Dedifferentiated amniotic fluid mesenchymal stem cell (primary cell): ENCODE measurements at regions not wholly inside any gene's neighbourhood (a gene's known extent, or its start where the extent isn't known, plus 50 kb on each side); places are given as distances from the start of the nearest gene placed in this dataset.
"Not testable (repeated sequence)": the region's sequence is repeated elsewhere in the genome, so short reads cannot be mapped to it uniquely, and the experiment has no call there.

Source experiments
- DNase-seq: peaks from one replicate; pipeline ENCODE4 v3.0.0-alpha.2; 2016; ENCODE audit errors: extremely low spot score

- DNase-seq = no peak
Measured at GRCh38 chr14:30309405-30309804, 249.6 kb upstream of the G2E3 start.

GRCh38 chr14:30312214-30312613, 246.7 kb upstream of the G2E3 start:
- no peak for DNase-seq

GRCh38 chr14:30317729-30318128, 241.2 kb upstream of the G2E3 start:
- no peak for DNase-seq

GRCh38 chr14:30322819-30323218, 236.1 kb upstream of the G2E3 start:
- DNase-seq = no peak

DNA sequence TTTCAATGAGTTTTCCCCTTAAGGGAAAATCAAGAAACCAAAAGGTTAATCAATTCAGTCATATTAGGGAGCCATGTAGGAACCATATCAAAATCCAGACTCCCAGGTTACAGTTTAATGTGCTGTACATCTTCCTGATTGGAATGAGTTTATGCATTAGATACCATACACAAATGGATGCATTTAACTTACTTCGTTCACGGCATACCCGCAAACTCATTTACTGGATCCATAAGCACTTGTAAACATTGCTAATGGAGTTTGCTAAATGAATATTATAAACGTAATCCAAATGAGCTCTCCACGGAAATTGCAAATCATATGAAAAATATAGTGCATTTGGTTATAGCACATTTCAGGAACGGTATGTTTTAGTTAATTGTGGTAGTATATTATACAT, 228.9 kb upstream of the G2E3 start:
- no peak for DNase-seq

DNA sequence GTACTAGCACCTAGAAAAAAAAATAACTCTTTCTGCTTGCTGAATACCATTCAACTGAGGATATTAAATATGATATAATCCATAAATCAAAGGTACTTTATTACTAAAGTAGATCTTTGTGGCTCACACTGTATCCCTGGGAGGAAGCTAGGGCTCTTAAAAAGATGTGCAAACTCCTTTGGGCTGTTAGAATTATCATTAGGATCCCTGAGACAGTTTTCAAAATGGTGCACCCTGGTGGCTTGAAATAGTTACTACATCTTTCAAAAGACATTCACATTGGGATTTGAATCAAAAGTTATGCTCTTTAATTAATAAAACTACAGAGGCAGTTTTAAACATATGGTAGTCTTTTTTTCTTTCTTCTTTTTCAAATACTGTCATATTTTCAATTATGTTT, 228.5 kb upstream of the G2E3 start:
- no peak for DNase-seq

- DNase-seq = no peak
Measured at GRCh38 chr14:30331030-30331429, 227.9 kb upstream of the G2E3 start.

DNA sequence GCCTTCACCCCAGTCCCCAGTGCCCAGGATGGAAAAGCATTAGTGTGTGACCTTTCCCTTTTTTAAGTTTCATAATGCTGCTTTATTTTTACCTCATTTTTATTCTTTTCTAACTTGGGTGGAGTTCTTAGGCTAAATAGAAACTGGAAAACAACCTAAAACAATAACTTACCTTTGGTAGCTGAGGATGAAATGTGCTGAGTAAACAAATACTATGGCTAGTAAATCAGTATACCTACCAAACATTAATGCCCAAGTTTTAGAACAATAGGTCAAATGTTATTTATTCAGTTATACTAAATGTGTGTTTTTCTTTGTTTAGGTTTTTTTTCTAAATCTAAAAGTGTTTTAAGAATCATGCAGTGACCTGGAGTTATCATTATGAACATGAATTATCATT, 226.6 kb upstream of the G2E3 start:
- no peak for DNase-seq

GRCh38 chr14:30333934-30334333, 225.0 kb upstream of the G2E3 start:
- no peak for DNase-seq

- no peak for DNase-seq
Measured at GRCh38 chr14:30337456-30337855, 221.5 kb upstream of the G2E3 start.

DNA sequence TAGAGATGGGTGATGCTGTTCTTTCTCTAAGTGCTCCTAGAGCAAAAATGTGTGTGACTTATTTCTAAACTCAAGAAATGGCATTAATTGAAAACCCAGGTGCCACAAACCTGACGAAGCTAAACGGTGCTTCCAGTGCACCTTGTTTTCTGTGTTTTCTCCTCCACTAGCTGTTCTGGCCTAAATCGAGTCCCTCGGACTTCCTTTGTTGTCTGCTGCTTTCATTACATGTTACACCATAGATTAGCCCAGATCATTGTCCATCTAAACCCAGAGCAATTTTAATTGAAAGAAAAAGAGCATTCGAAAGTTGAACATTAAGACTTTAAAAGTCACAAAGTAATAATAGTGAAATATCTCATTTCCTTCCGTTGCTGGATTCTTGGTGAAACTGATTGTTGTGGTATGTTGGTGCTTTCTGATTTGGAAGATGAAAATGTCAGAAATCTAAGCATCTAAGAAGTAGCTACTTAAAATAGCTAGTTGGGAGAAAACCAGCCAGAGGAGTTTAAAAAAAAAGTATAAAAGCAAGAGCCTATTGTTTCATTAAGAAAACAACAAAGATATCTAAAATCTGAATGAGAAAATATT, 219.6 kb upstream of the G2E3 start:
- DNase-seq = no peak

DNA sequence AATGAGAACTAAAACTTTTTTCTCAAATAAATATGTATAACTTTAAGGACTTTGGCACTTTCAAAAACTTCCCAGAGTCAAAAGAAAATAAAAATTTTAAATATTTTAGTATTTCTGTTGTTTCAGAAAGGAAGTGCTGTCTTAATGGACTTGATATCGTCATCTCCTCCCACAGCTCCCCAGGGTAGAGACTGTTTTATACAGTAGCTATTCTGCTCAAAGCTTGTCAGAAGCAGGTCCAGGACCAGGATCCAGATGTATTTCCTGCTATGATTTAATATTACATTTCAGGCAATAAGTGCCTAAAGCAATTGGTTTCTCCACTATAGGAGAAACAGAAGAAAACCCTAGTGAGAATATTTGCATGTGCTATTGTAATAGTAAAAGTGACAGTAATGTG, 218.5 kb upstream of the G2E3 start:
- DNase-seq = no peak

- DNase-seq = no peak
Measured at GRCh38 chr14:30345511-30345910, 213.4 kb upstream of the G2E3 start.

DNA sequence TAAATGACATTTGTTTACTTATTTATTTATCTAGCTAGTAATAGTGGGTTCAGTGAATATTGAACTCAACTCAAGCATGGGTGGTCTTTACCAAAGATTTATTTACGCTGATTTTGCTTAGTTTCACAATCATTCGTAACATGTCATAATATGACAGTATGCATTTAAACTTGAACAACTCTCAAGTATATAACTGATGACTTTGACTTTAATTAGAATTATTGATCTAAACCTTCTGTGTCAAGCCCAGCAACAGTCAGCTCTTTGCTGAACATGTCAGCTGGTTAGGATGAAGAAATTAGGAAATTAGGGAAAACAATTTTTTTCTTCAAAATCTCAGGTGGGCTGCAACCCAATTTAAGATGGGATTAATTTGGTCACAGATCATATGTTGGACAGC, 210.5 kb upstream of the G2E3 start:
- no peak for DNase-seq

- no peak for DNase-seq
Measured at GRCh38 chr14:30349520-30349919, 209.4 kb upstream of the G2E3 start.

DNA sequence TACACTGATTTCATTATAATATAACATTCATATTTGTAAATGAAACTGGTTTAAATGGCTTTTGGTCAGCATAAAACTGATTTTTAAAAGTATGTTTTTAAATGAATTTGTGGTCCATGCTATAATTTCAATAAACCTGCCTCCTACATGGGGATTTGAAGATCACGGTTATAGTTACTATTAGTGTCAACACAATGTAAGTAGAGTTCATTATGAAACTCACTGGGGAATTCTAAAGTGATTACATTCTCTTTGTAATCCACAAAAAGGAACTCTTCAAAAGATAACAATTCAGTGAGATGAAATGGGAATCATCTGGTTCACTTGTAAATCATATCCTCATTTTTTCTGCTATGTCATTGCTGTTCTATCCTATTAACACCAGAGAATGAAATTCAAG, 204.5 kb upstream of the G2E3 start:
- DNase-seq = no peak

- no peak for DNase-seq
Measured at GRCh38 chr14:30355431-30355913, 203.5 kb upstream of the G2E3 start.

- DNase-seq = no peak
Measured at GRCh38 chr14:30356438-30357202, 202.3 kb upstream of the G2E3 start.

DNA sequence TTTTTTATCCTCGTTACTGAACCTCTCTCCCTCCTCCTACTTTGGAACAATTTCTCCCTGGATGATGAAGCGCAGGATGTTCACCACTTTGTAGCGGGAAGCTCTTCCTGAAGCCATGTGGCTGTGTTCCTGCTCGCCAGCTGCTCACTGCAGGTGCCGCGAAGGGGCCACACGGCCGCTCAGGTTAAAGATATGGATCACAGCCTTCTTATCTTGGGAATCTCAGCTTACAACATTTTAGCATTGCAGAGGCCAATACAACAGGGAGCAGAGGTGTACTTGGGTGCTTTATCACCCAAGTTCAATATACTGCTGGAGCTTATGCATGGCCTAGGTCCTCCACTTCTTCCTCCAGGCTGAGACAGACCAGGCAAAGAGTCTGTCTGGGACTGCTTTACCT, 201.2 kb upstream of the G2E3 start:
- no peak for DNase-seq

DNA sequence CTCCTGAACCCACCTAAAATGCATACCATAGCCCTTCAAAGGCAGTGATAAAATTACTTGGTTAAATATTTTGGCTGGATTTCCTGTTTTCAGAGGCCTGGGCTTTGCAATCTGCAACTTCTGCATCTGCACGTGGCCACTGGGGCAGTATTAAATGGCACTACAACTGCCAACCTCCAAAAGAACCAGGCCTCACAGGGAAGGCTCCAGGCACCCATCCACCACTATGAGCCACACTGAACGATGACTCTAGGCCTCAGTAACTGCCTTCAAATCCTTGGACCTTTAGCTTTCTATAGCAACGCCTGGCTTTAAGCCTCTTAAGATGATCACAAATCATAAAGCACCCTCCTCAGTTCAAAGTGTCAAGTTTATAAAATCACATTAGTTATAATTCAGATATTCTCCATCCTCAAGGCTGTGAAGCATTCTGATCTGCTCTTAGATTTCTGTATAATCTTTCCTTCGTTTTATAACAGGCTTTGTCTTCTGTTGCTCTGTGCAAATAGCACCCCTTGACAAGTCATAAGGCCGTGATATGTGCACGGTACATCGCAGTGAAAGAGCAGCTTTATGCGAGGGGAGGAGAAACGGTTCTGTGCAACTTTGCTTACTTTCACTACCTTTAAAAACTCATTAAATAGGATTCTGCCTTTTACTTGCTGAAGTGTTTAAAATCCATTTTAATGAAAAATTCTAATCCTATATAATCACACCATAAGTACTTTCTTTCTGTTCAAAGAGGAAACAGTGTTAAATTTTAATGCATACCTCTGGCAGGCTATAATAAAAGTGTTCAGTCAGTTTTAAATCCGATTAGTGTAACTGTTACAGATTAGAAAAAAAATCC, 196.4 kb upstream of the G2E3 start:
- no peak for DNase-seq

DNA sequence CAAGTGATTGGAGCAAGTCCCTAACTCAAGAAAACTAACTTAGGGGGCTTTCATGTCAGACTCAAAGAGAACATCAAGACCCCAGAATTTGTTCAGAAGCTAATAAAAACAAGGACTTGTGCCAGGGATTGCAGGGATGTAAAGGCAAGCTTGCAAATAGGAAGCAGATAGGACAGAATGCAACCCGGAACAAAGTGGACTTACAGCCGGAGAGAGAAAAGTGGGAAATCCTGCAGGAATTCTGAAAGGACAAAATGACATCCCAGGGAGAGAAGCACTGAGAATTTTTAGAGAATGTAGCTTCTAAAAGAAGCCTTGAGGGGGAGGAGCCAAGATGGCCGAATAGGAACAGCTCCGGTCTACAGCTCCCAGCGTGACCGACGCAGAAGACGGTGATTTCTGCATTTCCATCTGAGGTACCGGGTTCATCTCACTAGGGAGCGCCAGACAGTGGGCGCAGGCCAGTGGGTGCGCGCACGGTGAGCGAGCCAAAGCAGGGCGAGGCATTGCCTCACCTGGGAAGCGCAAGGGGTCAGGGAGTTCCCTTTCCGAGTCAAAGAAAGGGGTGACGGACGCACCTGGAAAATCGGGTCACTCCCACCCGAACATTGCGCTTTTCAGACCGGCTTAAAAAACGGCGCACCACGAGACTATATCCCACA, 195.6 kb upstream of the G2E3 start:
- DNase-seq = not testable (repeated sequence)

DNA sequence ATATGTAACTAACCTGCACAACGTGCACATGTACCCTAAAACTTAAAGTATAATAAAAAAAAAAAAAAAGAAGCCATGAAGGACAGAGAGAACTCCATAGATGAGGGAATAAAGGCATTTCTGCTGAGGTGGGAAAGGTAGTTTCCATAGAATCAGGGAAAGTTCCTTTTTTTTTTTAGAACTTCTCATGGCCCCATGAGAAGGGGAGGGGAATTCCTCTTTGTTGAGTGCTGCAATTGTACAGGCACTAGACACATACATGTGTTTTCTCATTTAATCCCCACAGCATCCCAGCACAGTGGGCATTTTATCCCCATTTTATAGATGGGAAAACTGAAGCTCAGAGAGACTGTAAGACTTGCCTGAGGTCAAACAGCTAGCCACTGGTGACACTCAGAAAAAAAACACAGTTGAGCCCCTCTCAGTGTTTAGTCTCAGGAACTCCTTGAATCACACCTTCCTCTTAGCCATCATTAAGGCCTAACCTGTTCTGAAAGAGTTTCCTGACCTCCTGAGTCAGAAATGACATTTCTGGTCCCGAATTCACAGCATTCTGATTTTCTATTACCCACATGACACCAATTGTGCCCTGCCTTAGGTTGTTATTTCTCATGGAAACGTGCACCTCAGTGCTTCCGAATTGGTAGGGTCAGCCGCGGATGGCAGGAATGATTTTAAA, 189.3 kb upstream of the G2E3 start:
- no peak for DNase-seq
